Keratinocyte (primary cell): ENCODE measurements at regions not wholly inside any gene's neighbourhood (a gene's known extent, or its start where the extent isn't known, plus 50 kb on each side); places are given as distances from the start of the nearest gene placed in this dataset.

Experiments used
- CTCF ChIP-seq, 3 experiments: IDR thresholded peaks in 1 of 3; conservative IDR thresholded peaks in 1 of 3; optimal IDR thresholded peaks in 1 of 3; 2 replicates in 2 of 3; 3 replicates in 1 of 3; pipeline versions ENCODE3 to v1.5.1; 2011; ENCODE audit warnings: low read length in 3 of 3, mild to moderate bottlenecking in 3 of 3, moderate library complexity in 2 of 3, control low read depth in 1 of 3, inconsistent platforms in 1 of 3; ENCODE audit not compliant: insufficient read depth in 2 of 3; ENCODE audit errors: extremely low read depth in 1 of 3
- EZH2 ChIP-seq: IDR thresholded peaks from one replicate; pipeline ENCODE4 v1.6.1; 2012; ENCODE audit warnings: inconsistent platforms, mild to moderate bottlenecking, low read length, moderate library complexity

DNA sequence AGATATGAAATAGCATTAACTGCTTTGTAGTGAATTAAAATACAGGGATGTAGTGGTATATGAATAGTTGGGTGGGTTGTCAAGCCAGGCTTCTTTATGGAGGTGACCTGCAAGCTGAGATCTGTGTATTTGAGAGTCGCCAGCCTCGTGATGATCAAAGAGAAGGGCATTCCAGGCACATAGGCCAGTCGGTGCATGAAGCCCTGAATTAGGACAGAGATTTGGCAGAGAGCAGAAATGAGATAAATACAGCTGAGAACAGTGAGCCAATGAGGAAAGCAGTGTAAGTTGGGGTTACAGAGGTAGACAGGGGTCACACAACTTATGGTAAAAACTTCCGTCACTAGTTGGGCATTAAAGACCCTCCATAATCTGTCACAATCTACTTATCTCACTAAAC is 641.9 kb downstream of the OTOL1 start:
- TF ChIP-seq EZH2 (no peak), CTCF (optimal IDR thresholded peaks at IDR 0.05 in 1 of 3, IDR thresholded peaks at IDR 0.05 in 1 of 3, conservative IDR thresholded peaks at IDR 0.05 in 1 of 3; ENCODE audit: extremely low read depth in 1 of 3, insufficient read depth in 2 of 3, low read length in 3 of 3) (no peak)
